ENCODE measurements at regions not wholly inside any gene's neighbourhood (a gene's known extent, or its start where the extent isn't known, plus 50 kb on each side); places are given as distances from the start of the nearest gene placed in this dataset.

GRCh38 chr3:157632075-157632474, 128.9 kb upstream of the VEPH1 start:
- Histone ChIP-seq H3K4me1 (ENCODE audit: control insufficient read depth, insufficient read depth, low read length, poor library complexity, severe bottlenecking) (no peaks in the 10 kb centered on the region), H3K27me3 (replicated peaks; ENCODE audit: control insufficient read depth, insufficient read depth, low read length, poor library complexity, severe bottlenecking) (no peaks in the 10 kb centered on the region), H3K27ac (ENCODE audit: insufficient read depth, low read length, poor library complexity, severe bottlenecking) (no peak overlapping the region), H3K36me3 (ENCODE audit: control insufficient read depth, insufficient read depth, low read length) (no peaks in the 10 kb centered on the region), H3K4me3 (ENCODE audit: insufficient read depth, low read depth, low read length, poor library complexity, severe bottlenecking) (no peak overlapping the region), H3K9me3 (ENCODE audit: control insufficient read depth, low read length) (no peaks in the 10 kb centered on the region)
- DNase-seq: no peak

- no peaks in the 10 kb centered on the region for H3K9me3 ChIP-seq (ENCODE audit: control insufficient read depth, low read length)
- H3K27me3 ChIP-seq (replicated peaks; ENCODE audit: control insufficient read depth, insufficient read depth, low read length, poor library complexity, severe bottlenecking): no peaks in the 10 kb centered on the region
- no peak overlapping the region for H3K27ac ChIP-seq (ENCODE audit: insufficient read depth, low read length, poor library complexity, severe bottlenecking)
- H3K4me1 ChIP-seq (ENCODE audit: control insufficient read depth, insufficient read depth, low read length, poor library complexity, severe bottlenecking): no peaks in the 10 kb centered on the region
- H3K36me3 ChIP-seq (ENCODE audit: control insufficient read depth, insufficient read depth, low read length): no peaks in the 10 kb centered on the region
- DNase-seq: no peak
- H3K4me3 ChIP-seq (ENCODE audit: insufficient read depth, low read depth, low read length, poor library complexity, severe bottlenecking): no peak overlapping the region
Observed at GRCh38 chr3:157631478-157631877, 128.3 kb upstream of the VEPH1 start.

- Histone ChIP-seq H3K27ac (ENCODE audit: insufficient read depth, low read length, poor library complexity, severe bottlenecking) (no peak overlapping the region), H3K4me3 (ENCODE audit: insufficient read depth, low read depth, low read length, poor library complexity, severe bottlenecking) (no peak overlapping the region), H3K27me3 (replicated peaks; ENCODE audit: control insufficient read depth, insufficient read depth, low read length, poor library complexity, severe bottlenecking) (no peaks in the 10 kb centered on the region), H3K9me3 (ENCODE audit: control insufficient read depth, low read length) (no peaks in the 10 kb centered on the region), H3K36me3 (ENCODE audit: control insufficient read depth, insufficient read depth, low read length) (no peaks in the 10 kb centered on the region), H3K4me1 (ENCODE audit: control insufficient read depth, insufficient read depth, low read length, poor library complexity, severe bottlenecking) (no peaks in the 10 kb centered on the region)
- no peak for DNase-seq
Observed at GRCh38 chr3:157626817-157627216, 123.6 kb upstream of the VEPH1 start.

DNA sequence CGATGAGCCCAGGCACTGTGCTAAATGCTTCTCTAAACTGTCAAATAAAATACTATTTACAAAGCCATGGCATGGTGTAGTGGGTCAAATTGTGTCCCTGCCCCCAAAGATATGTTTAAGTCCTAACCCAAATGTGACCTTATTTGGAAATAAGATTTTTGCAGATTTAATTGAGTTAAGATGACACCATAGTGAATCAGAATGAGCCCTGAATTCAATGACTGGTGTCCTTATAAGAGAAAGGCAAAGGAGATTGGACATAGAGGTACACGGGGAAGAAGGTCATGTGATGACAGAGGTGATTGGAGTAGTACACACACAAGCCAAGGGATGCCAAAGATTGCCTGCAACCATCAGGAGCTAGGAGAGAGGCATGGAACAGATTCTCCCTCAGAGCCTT, 121.6 kb upstream of the VEPH1 start:
- Histone ChIP-seq H3K27me3 (replicated peaks; ENCODE audit: control insufficient read depth, insufficient read depth, low read length, poor library complexity, severe bottlenecking) (no peaks in the 10 kb centered on the region), H3K4me1 (ENCODE audit: control insufficient read depth, insufficient read depth, low read length, poor library complexity, severe bottlenecking) (no peaks in the 10 kb centered on the region), H3K4me3 (ENCODE audit: insufficient read depth, low read depth, low read length, poor library complexity, severe bottlenecking) (no peak overlapping the region), H3K36me3 (ENCODE audit: control insufficient read depth, insufficient read depth, low read length) (no peaks in the 10 kb centered on the region), H3K9me3 (ENCODE audit: control insufficient read depth, low read length) (no peaks in the 10 kb centered on the region), H3K27ac (ENCODE audit: insufficient read depth, low read length, poor library complexity, severe bottlenecking) (no peak overlapping the region)
- no peak for DNase-seq

DNA sequence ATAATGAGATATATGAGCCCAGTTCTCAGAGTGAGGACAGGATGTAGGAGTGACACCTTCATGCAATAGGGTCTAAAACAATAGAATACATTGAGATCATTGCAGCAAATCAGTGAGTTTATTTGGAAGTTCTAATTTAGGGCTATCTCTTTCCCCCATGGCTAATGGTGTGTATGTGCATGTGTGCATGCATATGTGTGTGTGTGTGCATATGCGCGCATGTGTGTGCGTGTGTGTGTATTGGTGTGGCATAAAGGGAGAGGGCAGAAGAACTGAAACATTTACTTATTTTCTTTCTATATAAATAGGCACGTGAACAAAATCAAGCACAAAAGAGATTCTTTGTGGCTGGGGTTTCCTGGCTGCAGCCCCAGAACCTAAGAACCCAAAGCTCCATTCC, 115.7 kb upstream of the VEPH1 start:
- Histone ChIP-seq H3K4me1 (ENCODE audit: control insufficient read depth, insufficient read depth, low read length, poor library complexity, severe bottlenecking) (no peaks in the 10 kb centered on the region), H3K4me3 (ENCODE audit: insufficient read depth, low read depth, low read length, poor library complexity, severe bottlenecking) (no peak overlapping the region), H3K27ac (ENCODE audit: insufficient read depth, low read length, poor library complexity, severe bottlenecking) (no peak overlapping the region), H3K27me3 (replicated peaks; ENCODE audit: control insufficient read depth, insufficient read depth, low read length, poor library complexity, severe bottlenecking) (no peaks in the 10 kb centered on the region), H3K9me3 (ENCODE audit: control insufficient read depth, low read length) (no peaks in the 10 kb centered on the region), H3K36me3 (ENCODE audit: control insufficient read depth, insufficient read depth, low read length) (no peaks in the 10 kb centered on the region)
- DNase-seq: no peak

DNA sequence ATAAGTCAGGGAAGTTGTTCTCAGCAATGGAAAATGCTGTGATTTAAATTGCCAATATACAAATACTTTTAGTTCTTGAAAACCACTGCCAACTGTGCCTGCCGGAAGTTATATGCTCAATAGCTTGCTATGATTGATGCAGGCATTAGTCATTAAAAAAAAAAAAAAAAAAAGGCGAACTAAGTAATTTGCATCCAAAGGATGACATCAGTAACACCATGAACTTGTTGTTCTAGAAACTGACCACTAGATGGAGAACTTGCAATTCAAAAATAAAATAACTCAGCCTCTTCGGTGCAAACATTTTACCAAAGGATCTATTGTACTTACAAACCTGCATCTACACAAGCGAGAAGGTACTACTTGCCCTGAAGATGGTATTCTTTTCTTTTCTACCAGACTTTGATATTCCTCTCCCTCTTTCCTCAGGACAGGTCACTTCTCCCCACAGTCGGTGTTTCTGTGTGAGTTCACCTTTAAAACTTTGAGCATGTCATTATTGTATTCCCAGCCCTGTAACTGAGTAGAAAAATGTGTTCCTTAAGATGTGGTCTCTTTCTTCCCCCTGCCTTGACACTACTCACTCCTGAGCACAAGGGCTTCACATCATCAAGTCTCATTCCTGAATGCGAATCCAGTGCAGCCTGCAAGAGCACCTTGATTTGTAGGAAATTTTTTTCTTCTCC, 115.0 kb upstream of the VEPH1 start:
- H3K4me1 ChIP-seq (ENCODE audit: control insufficient read depth, insufficient read depth, low read length, poor library complexity, severe bottlenecking): no peaks in the 10 kb centered on the region

GRCh38 chr3:157614896-157615295, 111.7 kb upstream of the VEPH1 start:
- Histone ChIP-seq H3K27ac (ENCODE audit: insufficient read depth, low read length, poor library complexity, severe bottlenecking) (no peak overlapping the region), H3K36me3 (ENCODE audit: control insufficient read depth, insufficient read depth, low read length) (no peaks in the 10 kb centered on the region), H3K4me3 (ENCODE audit: insufficient read depth, low read depth, low read length, poor library complexity, severe bottlenecking) (no peak overlapping the region), H3K9me3 (ENCODE audit: control insufficient read depth, low read length) (no peaks in the 10 kb centered on the region), H3K4me1 (ENCODE audit: control insufficient read depth, insufficient read depth, low read length, poor library complexity, severe bottlenecking) (no peaks in the 10 kb centered on the region), H3K27me3 (replicated peaks; ENCODE audit: control insufficient read depth, insufficient read depth, low read length, poor library complexity, severe bottlenecking) (no peaks in the 10 kb centered on the region)
- DNase-seq: no peak

More for the DNA sequence above, 115.0 kb upstream of the VEPH1 start:
- no peaks in the 10 kb centered on the region for H3K36me3 ChIP-seq (ENCODE audit: control insufficient read depth, insufficient read depth, low read length)
- no peaks in the 10 kb centered on the region for H3K27me3 ChIP-seq (replicated peaks; ENCODE audit: control insufficient read depth, insufficient read depth, low read length, poor library complexity, severe bottlenecking)
- H3K9me3 ChIP-seq (ENCODE audit: control insufficient read depth, low read length): no peaks in the 10 kb centered on the region
- H3K4me3 ChIP-seq (ENCODE audit: insufficient read depth, low read depth, low read length, poor library complexity, severe bottlenecking): no peak overlapping the region
- no peak for DNase-seq
- no peak overlapping the region for H3K27ac ChIP-seq (ENCODE audit: insufficient read depth, low read length, poor library complexity, severe bottlenecking)

- Histone ChIP-seq H3K4me1 (ENCODE audit: control insufficient read depth, insufficient read depth, low read length, poor library complexity, severe bottlenecking) (no peaks in the 10 kb centered on the region), H3K4me3 (ENCODE audit: insufficient read depth, low read depth, low read length, poor library complexity, severe bottlenecking) (no peak overlapping the region), H3K27me3 (replicated peaks; ENCODE audit: control insufficient read depth, insufficient read depth, low read length, poor library complexity, severe bottlenecking) (no peaks in the 10 kb centered on the region), H3K27ac (ENCODE audit: insufficient read depth, low read length, poor library complexity, severe bottlenecking) (no peak overlapping the region), H3K36me3 (ENCODE audit: control insufficient read depth, insufficient read depth, low read length) (no peaks in the 10 kb centered on the region), H3K9me3 (ENCODE audit: control insufficient read depth, low read length) (no peaks in the 10 kb centered on the region)
- DNase-seq: no peak
Observed at GRCh38 chr3:157611536-157612076, 108.4 kb upstream of the VEPH1 start.

DNA sequence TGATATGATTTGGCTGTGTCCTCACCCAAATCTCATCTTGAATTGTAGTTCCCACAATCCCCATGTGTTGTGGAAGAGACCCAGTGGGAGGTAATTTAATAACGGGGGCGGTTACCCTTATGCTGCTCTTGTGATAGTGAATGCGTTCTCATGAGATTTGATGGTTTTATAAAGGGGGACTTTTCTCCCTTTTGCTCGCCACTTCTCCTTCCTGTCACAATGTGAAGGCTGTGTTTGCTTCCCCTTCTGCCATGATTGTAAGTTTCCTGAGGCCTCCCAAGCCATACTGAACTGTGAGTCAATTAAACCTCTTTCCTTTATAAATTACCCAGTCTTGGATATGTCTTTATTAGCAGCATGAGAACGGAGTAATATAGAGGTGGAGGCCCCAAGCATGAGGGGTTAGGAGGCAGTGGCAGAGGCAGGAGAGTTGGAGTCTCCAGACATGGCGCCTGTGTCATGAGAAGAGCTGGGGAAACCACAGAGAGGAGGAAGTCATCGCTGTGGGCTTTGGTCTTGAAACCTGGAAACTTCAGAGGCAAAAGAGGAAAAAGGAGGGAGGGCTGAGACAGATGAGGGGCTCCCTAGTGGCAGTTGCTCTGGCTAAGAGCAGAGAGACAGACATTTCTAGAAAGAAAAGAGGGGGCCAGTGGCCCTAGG, 107.8 kb upstream of the VEPH1 start:
- Histone ChIP-seq H3K4me3 (ENCODE audit: insufficient read depth, low read depth, low read length, poor library complexity, severe bottlenecking) (no peak overlapping the region), H3K27me3 (replicated peaks; ENCODE audit: control insufficient read depth, insufficient read depth, low read length, poor library complexity, severe bottlenecking) (no peaks in the 10 kb centered on the region), H3K36me3 (ENCODE audit: control insufficient read depth, insufficient read depth, low read length) (no peaks in the 10 kb centered on the region), H3K9me3 (ENCODE audit: control insufficient read depth, low read length) (no peaks in the 10 kb centered on the region), H3K4me1 (ENCODE audit: control insufficient read depth, insufficient read depth, low read length, poor library complexity, severe bottlenecking) (no peaks in the 10 kb centered on the region), H3K27ac (ENCODE audit: insufficient read depth, low read length, poor library complexity, severe bottlenecking) (no peak overlapping the region)
- DNase-seq: no peak

DNA sequence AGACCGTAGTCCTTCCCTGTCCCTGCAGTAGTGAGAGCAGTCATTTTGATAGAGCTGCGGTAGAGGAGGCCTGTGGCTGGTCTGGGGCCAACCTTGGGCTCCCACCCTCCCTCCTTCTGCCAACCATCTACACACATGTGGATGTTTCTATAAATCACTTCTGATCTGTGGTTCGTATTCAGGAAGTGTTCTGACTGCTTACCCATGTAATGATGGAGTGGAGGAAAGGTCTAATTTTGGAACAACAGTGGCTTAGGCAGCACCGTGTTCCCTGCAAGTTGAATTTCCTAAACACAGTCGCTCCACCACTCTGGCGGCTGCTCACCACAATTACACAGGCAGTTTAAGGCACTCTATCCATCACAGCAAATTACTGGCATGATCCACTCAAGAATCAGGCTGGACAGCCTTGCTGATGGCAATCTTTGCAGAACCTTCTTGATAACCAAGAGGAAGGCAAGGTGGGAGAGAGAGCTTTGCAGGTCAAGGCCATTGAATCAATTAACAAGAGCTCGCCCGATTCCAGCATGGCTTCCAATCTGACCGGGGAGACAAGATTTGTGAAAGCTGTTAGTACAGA, 104.7 kb upstream of the VEPH1 start:
- Histone ChIP-seq H3K27ac (ENCODE audit: insufficient read depth, low read length, poor library complexity, severe bottlenecking) (no peak overlapping the region), H3K36me3 (ENCODE audit: control insufficient read depth, insufficient read depth, low read length) (no peaks in the 10 kb centered on the region), H3K4me3 (ENCODE audit: insufficient read depth, low read depth, low read length, poor library complexity, severe bottlenecking) (no peak overlapping the region), H3K4me1 (ENCODE audit: control insufficient read depth, insufficient read depth, low read length, poor library complexity, severe bottlenecking) (no peaks in the 10 kb centered on the region), H3K9me3 (ENCODE audit: control insufficient read depth, low read length) (no peaks in the 10 kb centered on the region), H3K27me3 (replicated peaks; ENCODE audit: control insufficient read depth, insufficient read depth, low read length, poor library complexity, severe bottlenecking) (no peaks in the 10 kb centered on the region)
- no peak for DNase-seq
